ENCODE measurements at regions not wholly inside any gene's neighbourhood (a gene's known extent, or its start where the extent isn't known, plus 50 kb on each side); places are given as distances from the start of the nearest gene placed in this dataset.

- no peak for TF ChIP-seq YY1 (IDR thresholded peaks at IDR 0.05; ENCODE audit: extremely low read depth, insufficient replicate concordance, low read depth, low read length)
- TF ChIP-seq POLR2A (IDR thresholded peaks at IDR 0.05; ENCODE audit: borderline replicate concordance, extremely low read depth, insufficient read depth, insufficient read length) = no peak
- TF ChIP-seq JUND (IDR thresholded peaks at IDR 0.05) = no peak
These were observed 533.8 kb upstream of the ID4 start for GRCh38 chr6:19303383-19303782.
